ENCODE measurements at regions not wholly inside any gene's neighbourhood (a gene's known extent, or its start where the extent isn't known, plus 50 kb on each side); places are given as distances from the start of the nearest gene placed in this dataset.
"Not testable (repeated sequence)": the region's sequence is repeated elsewhere in the genome, so short reads cannot be mapped to it uniquely, and the experiment has no call there.

- H3K4me3 ChIP-seq (ENCODE audit: low read depth, low read length): no peak overlapping the region
- DNase-seq (ENCODE audit: low read depth): no peak
- TF ChIP-seq CTCF (conservative IDR thresholded peaks at IDR 0.05; ENCODE audit: low read depth, low read length): no peak
Measured at GRCh38 chr7:94706996-94707740, 51.2 kb upstream of the SGCE start.

- TF ChIP-seq CTCF (conservative IDR thresholded peaks at IDR 0.05; ENCODE audit: low read depth, low read length): no peak
- peak; percentile 27 for DNase-seq (ENCODE audit: low read depth)
- no peak overlapping the region for H3K4me3 ChIP-seq (ENCODE audit: low read depth, low read length)
Measured at GRCh38 chr7:94710256-94710655, 54.3 kb upstream of the SGCE start.

DNA sequence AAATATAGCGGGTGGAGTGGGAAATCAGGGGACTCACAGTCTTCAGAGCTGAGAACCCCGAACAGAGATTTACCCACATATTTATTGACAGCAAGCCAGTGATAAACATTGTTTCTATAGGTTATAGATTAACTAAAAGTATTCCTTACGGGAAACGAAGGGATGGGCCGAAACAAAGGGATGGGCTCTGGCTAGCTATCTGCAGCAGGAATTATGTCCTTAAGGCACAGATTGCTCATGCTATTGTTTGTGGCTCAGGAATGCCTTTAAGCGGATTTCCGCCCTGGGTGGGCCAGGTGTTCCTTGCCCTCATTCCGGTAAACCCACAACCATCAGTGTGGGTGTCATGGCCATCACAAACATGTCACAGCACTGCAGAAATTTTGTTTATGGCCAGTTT is 66.4 kb upstream of the SGCE start:
- H3K4me3 ChIP-seq (ENCODE audit: low read depth, low read length); DNase-seq (ENCODE audit: low read depth): not testable (repeated sequence)

DNA sequence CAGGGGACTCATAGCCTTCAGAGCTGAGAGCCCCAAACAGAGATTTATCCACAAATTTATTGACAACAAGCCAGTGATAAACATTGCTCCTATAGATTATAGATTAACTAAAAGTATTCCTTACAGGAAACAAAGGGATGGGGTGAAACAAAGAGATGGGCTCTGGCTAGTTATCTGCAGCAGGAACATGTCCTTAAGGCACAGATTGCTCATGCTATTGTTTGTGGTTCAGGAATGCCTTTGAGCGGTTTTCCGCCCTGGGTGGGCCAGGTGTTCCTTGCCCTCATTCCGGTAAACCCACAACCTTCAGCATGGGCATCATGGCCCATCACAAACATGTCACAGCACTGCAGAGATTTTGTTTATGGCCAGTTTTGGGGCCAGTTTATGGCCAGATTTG is 73.0 kb upstream of the SGCE start:
- DNase-seq (ENCODE audit: low read depth); H3K4me3 ChIP-seq (ENCODE audit: low read depth, low read length): not testable (repeated sequence)

DNA sequence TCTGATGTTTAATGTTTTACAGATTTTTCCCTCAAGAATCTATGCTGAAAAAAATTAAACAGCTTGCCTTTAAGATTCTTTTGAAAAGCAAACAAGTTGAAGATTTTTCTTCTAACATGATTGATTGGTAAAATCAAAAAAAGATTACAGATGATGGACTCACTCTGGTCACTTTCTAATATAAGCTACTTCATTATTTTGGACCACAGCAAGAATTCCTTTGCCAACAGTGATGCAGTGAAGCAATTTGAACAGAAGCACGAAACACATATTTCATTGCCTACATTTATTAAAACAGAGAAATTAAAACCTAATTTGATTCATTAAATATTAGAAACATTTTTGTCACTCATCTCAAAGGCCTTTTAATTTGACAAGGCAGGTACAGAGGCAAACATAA is 82.1 kb upstream of the SGCE start:
- DNase-seq (ENCODE audit: low read depth): no peak
- TF ChIP-seq CTCF (conservative IDR thresholded peaks at IDR 0.05; ENCODE audit: low read depth, low read length): no peak
- no peak overlapping the region for H3K4me3 ChIP-seq (ENCODE audit: low read depth, low read length)

DNA sequence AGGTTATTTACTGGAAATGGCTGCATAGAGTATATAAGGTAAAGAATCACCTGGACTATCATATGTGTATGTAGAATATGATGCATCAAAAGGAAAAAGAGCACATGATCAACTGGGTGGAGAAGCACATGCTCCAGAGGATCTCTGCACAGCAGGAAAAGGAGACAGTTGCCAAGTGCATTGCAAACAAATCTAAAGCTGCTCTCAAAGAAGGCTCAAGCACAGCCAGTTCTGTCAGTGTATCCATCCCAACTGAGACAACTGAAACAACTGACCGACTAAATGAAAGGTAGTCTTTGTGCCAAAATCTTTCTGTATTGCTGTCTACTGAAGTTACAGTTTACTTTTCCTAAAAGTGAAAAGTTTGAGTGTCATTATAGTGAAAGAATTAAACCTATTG is 83.2 kb upstream of the SGCE start:
- TF ChIP-seq CTCF (conservative IDR thresholded peaks at IDR 0.05; ENCODE audit: low read depth, low read length): no peak
- H3K4me3 ChIP-seq (ENCODE audit: low read depth, low read length): no peak overlapping the region
- DNase-seq (ENCODE audit: low read depth): peak; percentile 58

DNA sequence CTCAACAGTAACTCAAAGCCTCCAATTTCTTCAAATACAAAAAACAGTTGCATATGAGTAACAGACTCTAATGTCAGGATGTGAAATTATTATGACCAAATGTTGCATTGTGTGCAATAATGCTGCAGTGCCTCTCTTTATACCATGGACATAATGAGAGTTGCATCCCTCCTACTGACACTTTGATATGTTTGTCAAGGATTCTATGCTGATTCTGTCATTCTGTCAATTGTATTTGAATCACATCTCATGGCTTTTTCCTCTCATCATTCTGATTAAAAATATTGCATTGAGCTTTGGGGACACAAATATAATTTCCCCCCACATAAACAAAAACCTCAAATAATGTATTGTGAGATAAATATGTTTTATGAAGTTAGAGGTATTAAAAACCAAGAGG is 84.6 kb upstream of the SGCE start:
- no peak for TF ChIP-seq CTCF (conservative IDR thresholded peaks at IDR 0.05; ENCODE audit: low read depth, low read length)
- DNase-seq (ENCODE audit: low read depth): no peak
- no peak overlapping the region for H3K4me3 ChIP-seq (ENCODE audit: low read depth, low read length)

- peak; percentile 25 for DNase-seq (ENCODE audit: low read depth)
- no peak for TF ChIP-seq CTCF (conservative IDR thresholded peaks at IDR 0.05; ENCODE audit: low read depth, low read length)
- no peak overlapping the region for H3K4me3 ChIP-seq (ENCODE audit: low read depth, low read length)
Measured at GRCh38 chr7:94741179-94741578, 85.2 kb upstream of the SGCE start.

All from choroid plexus epithelial cell (primary cell).